Omental fat pad (tissue), 3 donors: ENCODE measurements at regions not wholly inside any gene's neighbourhood (a gene's known extent, or its start where the extent isn't known, plus 50 kb on each side); places are given as distances from the start of the nearest gene placed in this dataset.
"Not testable (repeated sequence)": the region's sequence is repeated elsewhere in the genome, so short reads cannot be mapped to it uniquely, and the experiment has no call there.

Experiments
- ATAC-seq: fragments of 150-250 bp; one replicate; pipeline ENCODE4 v1.9.1; 2016; ENCODE audit warnings: mild to moderate bottlenecking, moderate library complexity; ENCODE audit not compliant: low FRiP score
- DNase-seq: peaks from one replicate; pipeline ENCODE4 v3.0.0-alpha.2; 2019; ENCODE audit warnings: low spot score
- TF ChIP-seq, protein P1 (sequence below), 3 donors: fragments of 450-650 bp; IDR thresholded peaks; one replicate each; pipeline ENCODE4 v1.5.1; 2016 to 2017; ENCODE audit warnings: antibody characterized with exemption in 3 of 3, mild to moderate bottlenecking in 3 of 3, moderate library complexity in 2 of 3

- TF ChIP-seq, protein P1, sequence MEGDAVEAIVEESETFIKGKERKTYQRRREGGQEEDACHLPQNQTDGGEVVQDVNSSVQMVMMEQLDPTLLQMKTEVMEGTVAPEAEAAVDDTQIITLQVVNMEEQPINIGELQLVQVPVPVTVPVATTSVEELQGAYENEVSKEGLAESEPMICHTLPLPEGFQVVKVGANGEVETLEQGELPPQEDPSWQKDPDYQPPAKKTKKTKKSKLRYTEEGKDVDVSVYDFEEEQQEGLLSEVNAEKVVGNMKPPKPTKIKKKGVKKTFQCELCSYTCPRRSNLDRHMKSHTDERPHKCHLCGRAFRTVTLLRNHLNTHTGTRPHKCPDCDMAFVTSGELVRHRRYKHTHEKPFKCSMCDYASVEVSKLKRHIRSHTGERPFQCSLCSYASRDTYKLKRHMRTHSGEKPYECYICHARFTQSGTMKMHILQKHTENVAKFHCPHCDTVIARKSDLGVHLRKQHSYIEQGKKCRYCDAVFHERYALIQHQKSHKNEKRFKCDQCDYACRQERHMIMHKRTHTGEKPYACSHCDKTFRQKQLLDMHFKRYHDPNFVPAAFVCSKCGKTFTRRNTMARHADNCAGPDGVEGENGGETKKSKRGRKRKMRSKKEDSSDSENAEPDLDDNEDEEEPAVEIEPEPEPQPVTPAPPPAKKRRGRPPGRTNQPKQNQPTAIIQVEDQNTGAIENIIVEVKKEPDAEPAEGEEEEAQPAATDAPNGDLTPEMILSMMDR (IDR thresholded peaks at IDR 0.05): no peak
- DNase-seq (no peak), ATAC-seq (no peak)
Measured at GRCh38 chr13:110820322-110820721, 94.5 kb downstream of the ANKRD10 start.

- not testable (repeated sequence) for ATAC-seq, DNase-seq
Measured at GRCh38 chr13:110821837-110822668, 92.8 kb downstream of the ANKRD10 start.

DNA sequence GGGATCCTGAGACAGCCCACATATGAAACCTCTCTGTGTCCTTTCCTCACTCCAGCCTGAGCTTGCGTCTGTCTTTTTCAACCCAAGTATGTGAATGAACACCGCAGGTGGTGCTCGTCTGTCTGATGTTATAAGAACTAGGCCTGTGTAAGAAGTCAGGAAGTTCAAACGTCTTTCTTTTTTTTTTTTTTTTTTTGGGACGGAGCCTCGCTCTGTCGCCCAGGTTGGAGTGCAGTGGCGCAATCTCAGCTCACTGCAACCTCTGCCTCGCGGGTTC lies 92.3 kb downstream of the ANKRD10 start:
- TF ChIP-seq, protein P1 (IDR thresholded peaks at IDR 0.05): no peak
- ATAC-seq (no peak), DNase-seq (no peak)

GRCh38 chr13:110824702-110825300 lies 90.1 kb downstream of the ANKRD10 start:
- DNase-seq (no peak), ATAC-seq (no peak)
- TF ChIP-seq, protein P1 (IDR thresholded peaks at IDR 0.05): no peak

GRCh38 chr13:110825516-110825915 lies 89.4 kb downstream of the ANKRD10 start:
- no peak for ATAC-seq
- no peak for DNase-seq
- TF ChIP-seq, protein P1 (IDR thresholded peaks at IDR 0.05): no peak

GRCh38 chr13:110826101-110826500 lies 88.8 kb downstream of the ANKRD10 start:
- DNase-seq (no peak), ATAC-seq (no peak)
- TF ChIP-seq, protein P1 (IDR thresholded peaks at IDR 0.05): no peak

GRCh38 chr13:110826861-110827672 lies 87.8 kb downstream of the ANKRD10 start:
- TF ChIP-seq, protein P1 (IDR thresholded peaks at IDR 0.05): no peak
- no peak for DNase-seq

More at GRCh38 chr13:110826861-110827672, 87.8 kb downstream of the ANKRD10 start:
- ATAC-seq: no peak
